DOHH2 (cell line): ENCODE measurements at regions not wholly inside any gene's neighbourhood (a gene's known extent, or its start where the extent isn't known, plus 50 kb on each side); places are given as distances from the start of the nearest gene placed in this dataset.

Source experiments
- H3F3A ChIP-seq: fragments of 200-600 bp; sonication (generic), shearing (Covaris generic); 2 replicates; pipeline ENCODE4 v1.6.0; 2016; ENCODE audit warnings: antibody characterized with exemption, mild to moderate bottlenecking; ENCODE audit not compliant: control insufficient read depth, insufficient read depth
- H3K27ac ChIP-seq: fragments of 200-600 bp; sonication (generic); 2 replicates; pipeline ENCODE4 v1.5.1; 2014; ENCODE audit warnings: low read depth, mild to moderate bottlenecking, low read length, moderate library complexity
- H3K27me3 ChIP-seq: fragments of 200-600 bp; sonication (generic); 2 replicates; pipeline ENCODE4 v1.6.1; 2014; ENCODE audit warnings: mild to moderate bottlenecking, low read length, mixed read lengths; ENCODE audit not compliant: control insufficient read depth
- H3K36me3 ChIP-seq: fragments of 200-600 bp; sonication (generic); 2 replicates; pipeline ENCODE4 v1.6.1; 2014; ENCODE audit warnings: mild to moderate bottlenecking, low read length, moderate library complexity, mixed read lengths; ENCODE audit not compliant: control insufficient read depth
- H3K4me1 ChIP-seq: fragments of 200-600 bp; sonication (generic); 2 replicates; pipeline ENCODE4 v1.6.1; 2014; ENCODE audit warnings: mild to moderate bottlenecking, low read length, mixed read lengths; ENCODE audit not compliant: control insufficient read depth
- H3K4me2 ChIP-seq: fragments of 200-600 bp; sonication (generic); 2 replicates; pipeline ENCODE4 v1.6.0; 2014; ENCODE audit warnings: mild to moderate bottlenecking, low read length, moderate library complexity
- H3K4me3 ChIP-seq: fragments of 200-600 bp; sonication (generic); 2 replicates; pipeline ENCODE4 v1.5.1; 2014; ENCODE audit warnings: mild to moderate bottlenecking, low read length, mixed read lengths
- H3K79me2 ChIP-seq: fragments of 200-600 bp; sonication (generic); 2 replicates; pipeline ENCODE4 v1.6.1; 2014; ENCODE audit warnings: mild to moderate bottlenecking, low read length, mixed read lengths; ENCODE audit not compliant: control insufficient read depth
- H3K9me2 ChIP-seq: fragments of 200-600 bp; sonication (generic); replicated peaks from 2 replicates; pipeline ENCODE4 v1.6.1; 2014; ENCODE audit warnings: mild to moderate bottlenecking, low read length, mixed read lengths; ENCODE audit not compliant: control insufficient read depth
- H3K9me3 ChIP-seq: fragments of 200-600 bp; sonication (generic); 2 replicates; pipeline ENCODE4 v1.6.1; 2014; ENCODE audit warnings: antibody characterized with exemption, low read length, mixed read lengths; ENCODE audit not compliant: control insufficient read depth, insufficient read depth
- H4K20me1 ChIP-seq: fragments of 200-600 bp; sonication (generic); 2 replicates; pipeline ENCODE4 v1.6.0; 2014; ENCODE audit warnings: low read depth, mild to moderate bottlenecking, antibody characterized with exemption, low read length, moderate library complexity; ENCODE audit not compliant: control insufficient read depth, insufficient read depth
- CTCF ChIP-seq: fragments of 200-600 bp; sonication (generic); IDR thresholded peaks from one replicate; pipeline ENCODE4 v1.5.1; 2014; ENCODE audit warnings: antibody characterized with exemption, mild to moderate bottlenecking, low read depth, low read length; ENCODE audit not compliant: poor library complexity, severe bottlenecking
- EZH2phosphoT487 ChIP-seq: fragments of 200-600 bp; sonication (generic); IDR thresholded peaks from 2 replicates; pipeline ENCODE4 v1.6.1; 2017; ENCODE audit warnings: borderline replicate concordance, mild to moderate bottlenecking, antibody characterized with exemption, low read length, moderate library complexity, mixed read lengths

- no peaks in the 10 kb centered on the region for H3F3A ChIP-seq
- H3K27ac ChIP-seq = no peak overlapping the region
- no peaks in the 10 kb centered on the region for H4K20me1 ChIP-seq
- no peaks in the 10 kb centered on the region for H3K9me3 ChIP-seq
- no peak overlapping the region for H3K4me3 ChIP-seq
- H3K4me2 ChIP-seq = no peak overlapping the region
- no peaks in the 10 kb centered on the region for H3K4me1 ChIP-seq
- no peaks in the 10 kb centered on the region for H3K27me3 ChIP-seq
- TF ChIP-seq CTCF (no peak), EZH2phosphoT487 (no peak)
- H3K79me2 ChIP-seq = no peaks in the 10 kb centered on the region
- H3K36me3 ChIP-seq = no peaks in the 10 kb centered on the region
- no peaks in the 10 kb centered on the region for H3K9me2 ChIP-seq
These were observed 738.1 kb upstream of the CHRM3 start for GRCh38 chr1:238648296-238648695.

GRCh38 chr1:238647877-238648276 lies 738.5 kb upstream of the CHRM3 start:
- Histone ChIP-seq H3K4me1 (no peaks in the 10 kb centered on the region), H3K79me2 (no peaks in the 10 kb centered on the region), H3K36me3 (no peaks in the 10 kb centered on the region), H3K4me3 (no peak overlapping the region), H3F3A (no peaks in the 10 kb centered on the region), H3K9me3 (no peaks in the 10 kb centered on the region), H3K4me2 (no peak overlapping the region), H3K27me3 (no peaks in the 10 kb centered on the region), H3K9me2 (no peaks in the 10 kb centered on the region), H3K27ac (no peak overlapping the region), H4K20me1 (no peaks in the 10 kb centered on the region)
- no peak for TF ChIP-seq CTCF
- TF ChIP-seq EZH2phosphoT487 = no peak

GRCh38 chr1:238642231-238642630 lies 744.1 kb upstream of the CHRM3 start:
- Histone ChIP-seq H3K9me3 (no peaks in the 10 kb centered on the region), H3K79me2 (no peaks in the 10 kb centered on the region), H3K4me2 (no peak overlapping the region), H3K4me1 (no peaks in the 10 kb centered on the region), H3K27ac (no peak overlapping the region), H3K27me3 (no peaks in the 10 kb centered on the region), H4K20me1 (no peaks in the 10 kb centered on the region), H3K9me2 (no peaks in the 10 kb centered on the region), H3K4me3 (no peak overlapping the region), H3K36me3 (no peaks in the 10 kb centered on the region), H3F3A (no peaks in the 10 kb centered on the region)
- TF ChIP-seq EZH2phosphoT487 = no peak
- TF ChIP-seq CTCF = no peak

- no peak overlapping the region for H3K4me3 ChIP-seq
- H3K27ac ChIP-seq = no peak overlapping the region
- H3K4me2 ChIP-seq = no peak overlapping the region
- H3K79me2 ChIP-seq = no peaks in the 10 kb centered on the region
- no peaks in the 10 kb centered on the region for H3K4me1 ChIP-seq
- H3F3A ChIP-seq = no peaks in the 10 kb centered on the region
- H3K9me2 ChIP-seq = no peaks in the 10 kb centered on the region
- TF ChIP-seq CTCF (no peak), EZH2phosphoT487 (no peak)
- H3K9me3 ChIP-seq = no peaks in the 10 kb centered on the region
- no peaks in the 10 kb centered on the region for H3K27me3 ChIP-seq
- H3K36me3 ChIP-seq = no peaks in the 10 kb centered on the region
- H4K20me1 ChIP-seq = no peaks in the 10 kb centered on the region
These were observed 746.5 kb upstream of the CHRM3 start for GRCh38 chr1:238639861-238640260.
